ENCODE measurements at regions not wholly inside any gene's neighbourhood (a gene's known extent, or its start where the extent isn't known, plus 50 kb on each side); places are given as distances from the start of the nearest gene placed in this dataset.

- intact Hi-C loops (cut with micrococcal nuclease; ENCODE audit: unreplicated experiment): no loop called here
- H3K9me3 ChIP-seq (ENCODE audit: control insufficient read depth, insufficient read depth, low read depth, low read length): no peaks in the 10 kb centered on the region
- ATAC-seq (no peak), DNase-seq (ENCODE audit: low read depth, low spot score) (no peak)
- no peaks in the 10 kb centered on the region for H3K27me3 ChIP-seq (ENCODE audit: control insufficient read depth, insufficient read depth, low read length)
- no TSS peak for BruUV-seq (replicated peaks)
- POLR2A ChIA-PET: no interaction called here
- in situ Hi-C loops (cut with HindIII; ENCODE audit: low pct_unique_long_range_greater_than_20kb, low sequenced_read_pairs): no loop called here
- H3K4me1 ChIP-seq (ENCODE audit: control insufficient read depth, insufficient read depth, low read length): no peaks in the 10 kb centered on the region
- TF ChIP-seq TCF7L2 (IDR thresholded peaks at IDR 0.05; ENCODE audit: low read depth, low read length) (no peak), SIN3A (IDR thresholded peaks at IDR 0.05; ENCODE audit: borderline replicate concordance, insufficient read depth, low read depth, low read length) (no peak), POLR2AphosphoS5 (IDR thresholded peaks at IDR 0.05; ENCODE audit: low read depth, low read length) (no peak), REST (IDR thresholded peaks at IDR 0.05; ENCODE audit: insufficient read depth in 1 of 2, low read depth in 2 of 2, low read length in 1 of 2) (no peak)
- no peak overlapping the region for H3K27ac ChIP-seq (ENCODE audit: low read length)
- H3K4me3 ChIP-seq (ENCODE audit: low read depth in 2 of 2, low read length in 2 of 2): no peak overlapping the region
- CTCF ChIA-PET: no interaction called here
- H3K36me3 ChIP-seq (ENCODE audit: control insufficient read depth, insufficient read depth, low read length): no peaks in the 10 kb centered on the region
These were observed 399.0 kb upstream of the KLF12 start for GRCh38 chr13:74533226-74533625.

- TF ChIP-seq CTCF (IDR thresholded peaks at IDR 0.05) (no peak), SIN3A (IDR thresholded peaks at IDR 0.05; ENCODE audit: borderline replicate concordance, insufficient read depth, low read depth, low read length) (no peak), REST (IDR thresholded peaks at IDR 0.05; ENCODE audit: insufficient read depth in 1 of 2, low read depth in 2 of 2, low read length in 1 of 2) (no peak), TCF7L2 (IDR thresholded peaks at IDR 0.05; ENCODE audit: low read depth, low read length) (no peak), POLR2AphosphoS5 (IDR thresholded peaks at IDR 0.05; ENCODE audit: low read depth, low read length) (no peak)
- intact Hi-C loops (cut with micrococcal nuclease; ENCODE audit: unreplicated experiment): no loop called here
These were observed 395.8 kb upstream of the KLF12 start for GRCh38 chr13:74530011-74530410.

More at GRCh38 chr13:74530011-74530410, 395.8 kb upstream of the KLF12 start:
- ChIA-PET CTCF (no interaction called here), POLR2A (no interaction called here)
- no peak for DNase-seq (ENCODE audit: low read depth, low spot score)
- Histone ChIP-seq H3K9me3 (ENCODE audit: control insufficient read depth, insufficient read depth, low read depth, low read length) (no peaks in the 10 kb centered on the region), H3K36me3 (ENCODE audit: control insufficient read depth, insufficient read depth, low read length) (no peaks in the 10 kb centered on the region), H3K4me1 (ENCODE audit: control insufficient read depth, insufficient read depth, low read length) (no peaks in the 10 kb centered on the region), H3K27me3 (ENCODE audit: control insufficient read depth, insufficient read depth, low read length) (no peaks in the 10 kb centered on the region), H3K27ac (ENCODE audit: low read length) (no peak overlapping the region), H3K4me3 (ENCODE audit: low read depth in 2 of 2, low read length in 2 of 2) (no peak overlapping the region)
- ATAC-seq: no peak
- in situ Hi-C loops (cut with HindIII; ENCODE audit: low pct_unique_long_range_greater_than_20kb, low sequenced_read_pairs): no loop called here
- BruUV-seq (replicated peaks): no TSS peak

Data from Panc1 (cell line).